Stomach smooth muscle (tissue), 2 donors: ENCODE measurements at regions not wholly inside any gene's neighbourhood (a gene's known extent, or its start where the extent isn't known, plus 50 kb on each side); places are given as distances from the start of the nearest gene placed in this dataset.

Source experiments
- H3K27ac ChIP-seq: one replicate; pipeline ENCODE4 v1.7.0; 2013; ENCODE audit warnings: mild to moderate bottlenecking, low read length, inconsistent platforms
- H3K27me3 ChIP-seq, 2 donors: one replicate each; pipeline ENCODE4 v1.7.0; 2013; ENCODE audit warnings: low read length in 2 of 2; ENCODE audit not compliant: insufficient read depth in 2 of 2, control insufficient read depth in 1 of 2
- H3K36me3 ChIP-seq, 2 donors: one replicate each; pipeline ENCODE4 v1.7.0; 2013; ENCODE audit warnings: low read length in 2 of 2; ENCODE audit not compliant: control insufficient read depth in 2 of 2, insufficient read depth in 2 of 2
- H3K4me1 ChIP-seq: one replicate; pipeline ENCODE4 v1.7.0; 2013; ENCODE audit warnings: low read length; ENCODE audit not compliant: control insufficient read depth, insufficient read depth
- H3K4me3 ChIP-seq, 2 donors: one replicate each; pipeline ENCODE4 v1.7.0; 2013; ENCODE audit warnings: low read length in 2 of 2
- H3K9ac ChIP-seq, 2 donors: one replicate each; pipeline ENCODE4 v1.7.0; 2013; ENCODE audit warnings: low read length in 2 of 2, mild to moderate bottlenecking in 1 of 2
- H3K9me3 ChIP-seq, 2 donors: one replicate each; pipeline ENCODE4 v1.7.0; 2013; ENCODE audit warnings: low read length in 2 of 2; ENCODE audit not compliant: control insufficient read depth in 2 of 2
- donor health status: healthy.
- donor health status: Pancreatic carcinoma.

DNA sequence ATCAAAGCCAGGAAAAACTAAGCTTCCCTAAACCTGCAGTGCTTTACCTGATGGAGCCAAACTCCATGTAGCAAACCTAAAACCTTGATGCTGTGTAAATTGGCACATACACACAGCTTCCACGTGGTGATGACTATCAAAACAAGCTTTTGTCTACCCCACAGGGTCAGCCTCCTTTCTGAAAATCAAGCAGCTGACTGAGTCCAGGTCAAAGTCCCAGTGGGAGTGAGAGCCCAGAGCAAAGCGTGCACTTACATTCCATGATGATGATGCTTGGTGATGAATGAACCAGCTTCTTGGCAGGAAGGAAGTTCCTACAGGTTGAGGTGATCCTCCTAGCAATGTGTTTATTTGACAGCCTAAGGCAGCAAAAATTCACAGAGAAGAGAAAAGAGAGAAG is 630.0 kb upstream of the TBX3 start:
- H3K27ac ChIP-seq = no peak overlapping the region
- no peak overlapping the region for H3K9ac ChIP-seq
- H3K36me3 ChIP-seq = no peaks in the 10 kb centered on the region
- H3K27me3 ChIP-seq = no peaks in the 10 kb centered on the region
- H3K9me3 ChIP-seq = peaks cover 2 to 3% of the 10 kb centered on the region in 2 donors
- H3K4me3 ChIP-seq = no peak overlapping the region
- no peaks in the 10 kb centered on the region for H3K4me1 ChIP-seq

DNA sequence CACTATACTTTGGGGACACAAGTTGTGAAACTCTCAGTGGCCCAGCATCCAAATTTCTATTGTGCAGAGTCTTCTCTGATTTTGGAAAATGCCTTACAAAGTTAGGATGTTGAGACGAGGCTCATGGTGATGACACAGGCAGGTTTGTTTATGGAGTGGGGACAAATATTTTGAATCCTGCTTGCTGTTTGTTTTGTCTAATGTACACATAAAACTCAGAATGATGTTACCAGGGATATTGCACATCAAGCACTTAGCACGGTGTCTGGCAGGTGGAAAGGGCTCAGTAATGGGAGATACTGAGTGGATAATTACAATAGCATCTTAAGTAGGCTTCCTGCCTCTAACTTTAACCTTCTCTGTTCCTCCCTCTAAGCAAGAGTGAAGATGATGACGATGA is 628.9 kb upstream of the TBX3 start:
- H3K36me3 ChIP-seq = no peaks in the 10 kb centered on the region
- no peak overlapping the region for H3K27ac ChIP-seq
- no peaks in the 10 kb centered on the region for H3K4me1 ChIP-seq
- no peaks in the 10 kb centered on the region for H3K27me3 ChIP-seq
- H3K9me3 ChIP-seq = peaks cover 2 to 3% of the 10 kb centered on the region in 2 donors
- H3K9ac ChIP-seq = no peak overlapping the region
- H3K4me3 ChIP-seq = no peak overlapping the region

DNA sequence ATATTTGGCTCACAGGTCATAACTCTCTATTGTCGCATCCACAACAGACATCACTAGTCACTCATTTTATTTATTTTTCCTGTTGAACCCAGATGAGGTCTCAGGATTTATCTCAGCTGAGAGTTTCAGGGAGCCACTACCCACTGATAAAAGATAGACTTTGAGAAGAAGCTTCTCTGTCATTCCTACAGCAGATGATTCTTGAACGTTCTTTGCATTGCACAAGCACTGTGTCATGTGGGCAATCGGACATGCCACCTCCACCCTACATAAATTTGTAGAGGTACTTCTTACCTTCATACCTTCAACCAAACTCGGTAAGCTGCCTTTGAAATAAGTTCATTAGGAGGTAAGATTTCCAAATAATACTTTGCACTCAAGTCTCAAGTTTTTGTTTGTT is 627.9 kb upstream of the TBX3 start:
- H3K27ac ChIP-seq = no peak overlapping the region
- H3K4me1 ChIP-seq = no peaks in the 10 kb centered on the region
- H3K9me3 ChIP-seq = peaks cover 2 to 3% of the 10 kb centered on the region in 2 donors
- H3K36me3 ChIP-seq = no peaks in the 10 kb centered on the region
- H3K9ac ChIP-seq = no peak overlapping the region
- no peaks in the 10 kb centered on the region for H3K27me3 ChIP-seq
- no peak overlapping the region for H3K4me3 ChIP-seq

DNA sequence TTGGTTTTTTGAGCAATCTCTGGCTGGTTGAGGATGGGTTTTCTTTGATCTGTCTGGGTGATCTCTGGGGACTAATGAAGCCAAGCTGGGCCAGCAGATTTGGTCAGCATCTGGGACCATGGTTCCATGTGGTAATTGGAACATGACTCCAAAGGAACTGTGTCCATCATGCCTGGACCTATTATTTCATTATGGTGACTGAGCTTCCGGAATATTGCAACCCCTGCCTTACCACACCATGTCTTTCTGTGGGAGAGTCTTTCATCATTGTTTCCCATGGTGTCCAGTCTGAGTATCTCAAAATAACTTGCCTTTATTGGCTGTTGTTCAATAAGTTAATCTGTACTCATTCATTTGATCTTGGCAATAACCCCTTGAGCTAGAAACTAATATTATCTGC is 624.9 kb upstream of the TBX3 start:
- Histone ChIP-seq H3K27me3 (peaks cover 0 to under 1% of the 10 kb centered on the region in 2 donors), H3K27ac (no peak overlapping the region), H3K4me1 (no peaks in the 10 kb centered on the region), H3K9me3 (no peaks in the 10 kb centered on the region), H3K36me3 (no peaks in the 10 kb centered on the region), H3K9ac (no peak overlapping the region), H3K4me3 (no peak overlapping the region)

DNA sequence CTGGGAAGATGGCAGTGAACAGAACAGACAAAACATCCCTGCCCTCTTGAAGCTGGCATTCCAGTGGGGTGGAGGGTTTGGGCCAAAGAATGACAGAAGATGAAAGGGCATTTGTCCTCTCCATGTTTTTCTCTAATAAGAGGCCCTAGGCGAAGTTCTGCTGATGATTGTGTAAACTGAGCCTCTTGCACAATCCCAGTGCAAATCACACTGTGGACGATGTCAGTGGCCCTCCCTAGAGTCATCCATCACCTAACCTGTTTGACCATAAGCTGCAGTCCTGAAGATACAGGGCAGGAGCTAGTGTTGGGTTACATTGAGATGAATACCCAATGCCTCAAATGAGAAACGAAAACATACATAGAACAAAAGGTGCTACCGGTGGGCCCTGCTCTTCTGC is 622.4 kb upstream of the TBX3 start:
- no peak overlapping the region for H3K9ac ChIP-seq

DNA sequence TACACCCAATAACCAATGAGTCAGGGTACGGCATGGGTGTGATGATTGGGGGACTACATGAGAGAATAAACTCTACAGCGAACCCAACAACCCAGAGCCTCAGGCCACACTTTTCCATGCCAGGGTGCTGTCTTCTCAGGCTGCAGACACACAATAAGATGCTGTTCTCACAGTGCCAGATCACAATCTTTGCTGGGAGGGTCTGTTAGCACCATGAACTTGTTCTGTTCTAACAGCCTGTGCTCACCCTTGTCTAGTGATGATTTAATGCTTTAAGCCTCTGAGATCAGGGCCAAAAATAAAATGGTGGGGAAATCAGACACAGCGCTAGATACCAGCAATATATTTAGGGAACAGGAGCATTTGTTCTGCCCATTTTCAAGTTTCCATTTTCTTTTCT is 621.9 kb upstream of the TBX3 start:
- Histone ChIP-seq H3K27me3 (peaks cover 0 to 2% of the 10 kb centered on the region in 2 donors), H3K9me3 (peaks cover 0 to 4% of the 10 kb centered on the region in 2 donors), H3K27ac (no peak overlapping the region), H3K4me3 (no peak overlapping the region), H3K9ac (no peak overlapping the region), H3K4me1 (no peaks in the 10 kb centered on the region), H3K36me3 (no peaks in the 10 kb centered on the region)

More for the DNA sequence above, 622.4 kb upstream of the TBX3 start:
- Histone ChIP-seq H3K9me3 (peaks cover 0 to 3% of the 10 kb centered on the region in 2 donors), H3K36me3 (no peaks in the 10 kb centered on the region), H3K4me3 (no peak overlapping the region), H3K27ac (no peak overlapping the region), H3K4me1 (no peaks in the 10 kb centered on the region), H3K27me3 (peaks cover 0 to 2% of the 10 kb centered on the region in 2 donors)

DNA sequence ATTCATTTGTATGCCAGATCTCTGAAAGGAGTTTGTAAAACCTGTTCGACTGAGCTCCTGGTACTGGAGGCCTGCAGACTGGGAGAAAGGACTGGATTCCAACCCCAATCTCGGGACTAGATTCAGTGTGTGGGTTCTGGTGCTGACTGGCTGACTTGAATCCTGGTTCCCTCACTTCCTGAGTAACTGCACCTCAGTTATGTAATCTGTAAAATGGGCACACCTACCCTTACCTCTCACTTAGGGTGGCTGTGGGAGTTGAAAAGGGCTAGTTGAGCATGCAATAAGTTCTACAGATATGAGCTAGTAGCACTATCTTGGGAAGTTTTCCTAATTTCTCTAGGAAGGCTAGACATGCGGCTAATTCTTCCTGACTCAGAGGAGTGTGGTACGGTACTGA is 621.3 kb upstream of the TBX3 start:
- Histone ChIP-seq H3K9me3 (peaks cover 0 to 4% of the 10 kb centered on the region in 2 donors), H3K4me3 (no peak overlapping the region), H3K27ac (no peak overlapping the region), H3K36me3 (no peaks in the 10 kb centered on the region), H3K9ac (no peak overlapping the region), H3K27me3 (peaks cover 0 to 2% of the 10 kb centered on the region in 2 donors), H3K4me1 (no peaks in the 10 kb centered on the region)

DNA sequence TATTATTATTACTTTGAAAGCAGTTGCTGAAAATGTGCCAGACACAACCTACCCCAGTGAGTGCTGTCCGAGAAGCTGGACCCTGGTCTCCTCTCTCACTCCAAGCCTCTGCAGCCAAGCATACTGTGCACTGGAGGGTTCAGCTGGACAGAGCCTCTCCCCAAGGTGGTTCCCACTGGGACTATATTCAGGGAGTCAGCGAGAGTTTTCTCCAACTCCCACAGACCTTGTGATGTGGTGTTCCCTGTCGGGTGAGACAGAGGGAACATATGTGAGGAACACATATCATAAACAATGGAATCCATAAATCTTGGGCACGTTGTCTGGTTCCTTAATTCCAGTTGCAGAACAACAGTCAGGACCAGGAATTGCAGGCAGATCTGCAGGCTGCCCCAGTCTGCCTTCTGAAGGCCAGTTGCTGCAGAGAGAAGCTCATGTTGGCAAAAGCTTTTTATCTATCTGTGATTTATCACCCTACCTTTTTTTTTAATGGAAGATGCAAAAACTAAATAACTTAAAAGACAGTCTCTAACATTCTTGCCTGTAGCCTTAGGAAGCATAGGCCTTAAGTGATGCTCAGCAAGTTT is 619.8 kb upstream of the TBX3 start:
- Histone ChIP-seq H3K9me3 (peaks cover 0 to 4% of the 10 kb centered on the region in 2 donors), H3K4me1 (no peaks in the 10 kb centered on the region), H3K36me3 (no peaks in the 10 kb centered on the region), H3K27ac (no peak overlapping the region), H3K4me3 (no peak overlapping the region), H3K27me3 (peaks cover 0 to 2% of the 10 kb centered on the region in 2 donors), H3K9ac (no peak overlapping the region)

DNA sequence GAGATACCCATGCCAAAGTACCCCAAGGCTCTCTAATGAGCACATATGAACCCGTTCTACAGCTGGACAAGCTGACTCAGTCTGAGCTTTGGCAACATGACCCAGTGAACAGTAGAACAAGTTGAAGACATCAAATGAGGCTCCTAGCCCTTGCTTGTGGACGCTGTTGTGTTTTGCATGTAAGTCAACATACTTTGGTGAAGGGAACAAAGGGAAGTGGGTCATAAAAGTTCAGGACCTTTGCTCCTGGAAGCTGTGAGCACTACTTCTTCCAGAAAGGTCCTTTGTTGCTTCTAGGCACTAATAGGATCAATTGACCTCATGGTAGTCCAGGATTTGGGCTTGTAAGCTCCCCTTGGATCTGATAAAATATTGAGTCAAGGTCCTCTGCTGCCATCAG is 613.5 kb upstream of the TBX3 start:
- no peak overlapping the region for H3K4me3 ChIP-seq
- H3K4me1 ChIP-seq = peaks cover 6% of the 10 kb centered on the region
- H3K27me3 ChIP-seq = no peaks in the 10 kb centered on the region
- no peak overlapping the region for H3K27ac ChIP-seq
- H3K9me3 ChIP-seq = peaks cover 0 to 4% of the 10 kb centered on the region in 2 donors
- H3K9ac ChIP-seq = no peak overlapping the region
- no peaks in the 10 kb centered on the region for H3K36me3 ChIP-seq

DNA sequence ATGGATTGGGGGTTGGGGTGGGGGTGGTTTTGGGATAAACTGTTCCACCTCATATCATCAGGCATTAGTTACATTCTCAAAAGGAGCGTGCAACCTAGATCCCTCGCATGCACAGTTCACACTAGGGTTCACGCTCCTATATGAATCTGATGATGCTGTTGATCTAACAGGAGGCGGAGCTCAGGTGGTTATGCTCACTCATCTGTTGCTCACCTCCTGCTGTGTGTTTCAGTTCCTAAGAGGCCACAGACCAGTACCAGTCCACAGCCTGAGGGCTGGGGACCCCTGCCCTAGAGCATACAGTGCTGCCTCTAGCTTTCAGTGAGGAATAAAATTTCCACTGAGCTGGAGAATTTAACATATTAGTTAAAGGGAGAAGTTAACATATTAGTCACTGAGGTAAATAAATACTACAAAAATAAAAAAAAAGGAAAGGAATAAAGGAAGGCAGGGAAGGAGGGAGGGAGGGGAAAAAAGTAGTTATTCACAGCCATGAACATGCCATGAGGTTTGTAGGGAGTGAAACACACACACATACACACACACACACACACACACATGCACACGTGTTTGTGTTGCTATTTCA is 612.7 kb upstream of the TBX3 start:
- H3K27ac ChIP-seq = no peak overlapping the region
- H3K4me3 ChIP-seq = no peak overlapping the region
- no peaks in the 10 kb centered on the region for H3K27me3 ChIP-seq
- H3K9me3 ChIP-seq = peaks cover 0 to 4% of the 10 kb centered on the region in 2 donors
- H3K9ac ChIP-seq = no peak overlapping the region
- no peaks in the 10 kb centered on the region for H3K36me3 ChIP-seq
- peaks cover 6% of the 10 kb centered on the region for H3K4me1 ChIP-seq

DNA sequence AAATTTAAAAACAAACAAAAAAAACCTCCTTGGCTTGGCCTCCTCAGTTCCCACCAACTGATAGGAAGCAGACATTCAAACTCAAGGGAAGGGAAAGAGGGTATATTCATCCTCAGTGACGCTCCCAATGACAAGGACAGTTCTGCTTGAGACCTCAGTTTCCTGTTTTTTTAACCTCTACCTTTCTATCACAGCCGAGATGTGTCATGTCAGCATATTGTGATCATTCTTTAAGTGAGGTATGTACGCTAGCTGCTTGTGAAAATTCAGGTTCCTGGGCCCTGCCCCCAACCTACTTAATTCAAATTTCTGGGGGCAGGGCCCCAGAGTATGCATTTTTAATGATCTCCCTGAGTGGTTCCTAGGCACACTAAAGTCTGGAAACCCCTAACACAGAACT is 611.9 kb upstream of the TBX3 start:
- Histone ChIP-seq H3K9me3 (no peaks in the 10 kb centered on the region), H3K9ac (no peak overlapping the region), H3K4me1 (peaks cover 6% of the 10 kb centered on the region), H3K36me3 (no peaks in the 10 kb centered on the region), H3K27ac (no peak overlapping the region), H3K27me3 (no peaks in the 10 kb centered on the region), H3K4me3 (no peak overlapping the region)
